Lower leg skin (tissue), 3 donors: ENCODE measurements at regions not wholly inside any gene's neighbourhood (a gene's known extent, or its start where the extent isn't known, plus 50 kb on each side); places are given as distances from the start of the nearest gene placed in this dataset.
"Not testable (repeated sequence)": the region's sequence is repeated elsewhere in the genome, so short reads cannot be mapped to it uniquely, and the experiment has no call there.

Source experiments
- DNase-seq, 2 donors: peaks; one replicate each; pipeline ENCODE4 v3.0.0-alpha.2; 2019; ENCODE audit warnings: low spot score in 2 of 2
- H3K4me3 ChIP-seq: fragments of 200-600 bp; sonication (generic); 2 replicates; pipeline ENCODE4 v1.5.1; 2017; ENCODE audit warnings: mild to moderate bottlenecking, low read depth; ENCODE audit not compliant: poor library complexity, severe bottlenecking
- WGBS, 2 donors: methylation state at CpG; one replicate each; pipeline ENCODE4 v1.1.5; 2018; 5-methylcytosine and 5-hydroxymethylcytosine counted together
- intact Hi-C: fragments of 100-400 bp; cut with DNase I; formaldehyde crosslinking; loops from one replicate; pipeline ENCODE4 v1.15.0; 2023; ENCODE audit warnings: low total_unique reads

DNA sequence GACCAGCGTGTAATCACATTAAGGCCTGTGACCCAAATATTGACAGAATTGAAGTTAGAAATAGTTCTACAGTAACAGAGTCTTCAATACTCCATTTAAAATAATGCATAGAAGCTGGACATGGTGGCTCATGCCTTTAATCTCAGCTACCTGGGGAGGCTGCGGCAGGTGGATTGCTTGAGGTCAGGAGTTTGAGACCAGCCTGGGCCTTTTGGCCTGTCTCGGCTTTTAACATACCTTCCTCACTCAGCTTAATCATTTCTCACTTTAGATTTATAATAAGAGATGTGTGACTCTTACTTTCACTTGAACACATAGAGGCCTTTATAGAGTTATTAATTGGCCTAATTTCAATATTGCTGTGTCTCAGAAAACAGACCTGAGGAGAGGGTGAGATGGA, 454.9 kb downstream of the SPATA31A1 start:
- DNase-seq: peak in 1 of 2 donors; percentile 70
- intact Hi-C loops, H3K4me3 ChIP-seq: not testable (repeated sequence)
- 87% methylated on average over 2 of the region's 3 CpGs; no CpG with 5 or more reads in 1 of the 2 donors for WGBS, 2 donors

DNA sequence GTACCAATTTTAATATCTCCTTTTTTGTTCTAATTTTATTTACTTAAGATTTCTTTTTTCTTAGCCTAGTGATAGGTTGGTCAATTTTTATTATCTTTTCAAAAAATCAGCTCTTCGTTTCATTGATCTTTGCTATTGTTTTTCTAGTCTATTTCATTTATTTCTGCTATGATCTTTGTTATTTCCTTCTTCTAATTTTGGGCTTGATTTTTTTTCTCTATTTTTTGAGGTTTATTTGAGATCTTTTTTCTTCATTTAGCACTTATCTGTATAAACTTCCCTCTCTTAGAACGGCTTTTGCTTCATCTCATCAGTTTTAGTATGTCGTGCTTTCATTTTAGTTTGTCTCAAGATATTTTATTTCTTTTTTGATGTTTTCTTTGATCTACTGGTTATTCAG, 456.1 kb downstream of the SPATA31A1 start:
- 88 to 96% methylated on average over 3 of the region's 3 CpGs for WGBS, 2 donors
- DNase-seq, H3K4me3 ChIP-seq, intact Hi-C loops: not testable (repeated sequence)

DNA sequence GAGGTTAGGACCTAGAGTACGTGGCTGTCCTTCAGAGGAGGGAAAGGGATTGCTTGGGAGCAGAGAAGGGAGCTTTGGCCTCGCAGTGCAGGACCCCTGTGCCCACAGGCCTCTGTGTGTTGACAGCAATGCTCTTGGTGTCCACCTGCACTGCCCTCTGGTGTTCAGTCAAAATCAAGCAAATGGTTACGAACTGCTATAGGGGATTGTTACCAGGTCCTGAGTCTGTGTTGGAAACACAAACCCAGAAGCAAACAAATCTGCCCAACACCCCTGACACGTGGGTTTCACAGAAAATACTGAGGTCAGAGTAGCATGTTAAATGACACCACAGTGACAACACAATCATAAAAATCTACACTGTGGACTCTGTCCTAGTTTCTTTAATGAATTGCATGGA, 473.0 kb downstream of the SPATA31A1 start:
- DNase-seq, intact Hi-C loops, H3K4me3 ChIP-seq: not testable (repeated sequence)
- WGBS, 2 donors: 82% methylated on average over 4 of the region's 4 CpGs; no CpG with 5 or more reads in 1 of the 2 donors
